ENCODE measurements at regions not wholly inside any gene's neighbourhood (a gene's known extent, or its start where the extent isn't known, plus 50 kb on each side); places are given as distances from the start of the nearest gene placed in this dataset.

GRCh38 chr6:113607821-113608545 lies 249.2 kb upstream of the MARCKS start:
- no peak overlapping the region for H3K4me3 ChIP-seq (replicated peaks in 1 of 2; ENCODE audit: low read depth in 2 of 2, low read length in 2 of 2)
- TF ChIP-seq, protein P1, sequence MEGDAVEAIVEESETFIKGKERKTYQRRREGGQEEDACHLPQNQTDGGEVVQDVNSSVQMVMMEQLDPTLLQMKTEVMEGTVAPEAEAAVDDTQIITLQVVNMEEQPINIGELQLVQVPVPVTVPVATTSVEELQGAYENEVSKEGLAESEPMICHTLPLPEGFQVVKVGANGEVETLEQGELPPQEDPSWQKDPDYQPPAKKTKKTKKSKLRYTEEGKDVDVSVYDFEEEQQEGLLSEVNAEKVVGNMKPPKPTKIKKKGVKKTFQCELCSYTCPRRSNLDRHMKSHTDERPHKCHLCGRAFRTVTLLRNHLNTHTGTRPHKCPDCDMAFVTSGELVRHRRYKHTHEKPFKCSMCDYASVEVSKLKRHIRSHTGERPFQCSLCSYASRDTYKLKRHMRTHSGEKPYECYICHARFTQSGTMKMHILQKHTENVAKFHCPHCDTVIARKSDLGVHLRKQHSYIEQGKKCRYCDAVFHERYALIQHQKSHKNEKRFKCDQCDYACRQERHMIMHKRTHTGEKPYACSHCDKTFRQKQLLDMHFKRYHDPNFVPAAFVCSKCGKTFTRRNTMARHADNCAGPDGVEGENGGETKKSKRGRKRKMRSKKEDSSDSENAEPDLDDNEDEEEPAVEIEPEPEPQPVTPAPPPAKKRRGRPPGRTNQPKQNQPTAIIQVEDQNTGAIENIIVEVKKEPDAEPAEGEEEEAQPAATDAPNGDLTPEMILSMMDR (IDR thresholded peaks at IDR 0.05; ENCODE audit: low read depth, low read length) = no peak
- DNase-seq (ENCODE audit: low read depth in 2 of 2) = no peak

GRCh38 chr6:113610377-113610988 lies 246.7 kb upstream of the MARCKS start:
- H3K4me3 ChIP-seq (replicated peaks in 1 of 2; ENCODE audit: low read depth in 2 of 2, low read length in 2 of 2) = no peak overlapping the region
- no peak for DNase-seq (ENCODE audit: low read depth in 2 of 2)
- TF ChIP-seq, protein P1 (IDR thresholded peaks at IDR 0.05; ENCODE audit: low read depth, low read length) = no peak

- DNase-seq (ENCODE audit: low read depth in 2 of 2) = no peak
- no peak overlapping the region for H3K4me3 ChIP-seq (replicated peaks in 1 of 2; ENCODE audit: low read depth in 2 of 2, low read length in 2 of 2)
- TF ChIP-seq, protein P1 (IDR thresholded peaks at IDR 0.05; ENCODE audit: low read depth, low read length) = no peak
Measured at GRCh38 chr6:113616701-113617274, 240.4 kb upstream of the MARCKS start.

GRCh38 chr6:113619077-113619476 lies 238.1 kb upstream of the MARCKS start:
- DNase-seq (ENCODE audit: low read depth in 2 of 2) = no peak
- no peak overlapping the region for H3K4me3 ChIP-seq (replicated peaks in 1 of 2; ENCODE audit: low read depth in 2 of 2, low read length in 2 of 2)
- TF ChIP-seq, protein P1 (IDR thresholded peaks at IDR 0.05; ENCODE audit: low read depth, low read length) = no peak

- no peak for DNase-seq (ENCODE audit: low read depth in 2 of 2)
- TF ChIP-seq, protein P1 (IDR thresholded peaks at IDR 0.05; ENCODE audit: low read depth, low read length) = no peak
- H3K4me3 ChIP-seq (replicated peaks in 1 of 2; ENCODE audit: low read depth in 2 of 2, low read length in 2 of 2) = no peak overlapping the region
Measured at GRCh38 chr6:113620386-113620785, 236.8 kb upstream of the MARCKS start.

DNA sequence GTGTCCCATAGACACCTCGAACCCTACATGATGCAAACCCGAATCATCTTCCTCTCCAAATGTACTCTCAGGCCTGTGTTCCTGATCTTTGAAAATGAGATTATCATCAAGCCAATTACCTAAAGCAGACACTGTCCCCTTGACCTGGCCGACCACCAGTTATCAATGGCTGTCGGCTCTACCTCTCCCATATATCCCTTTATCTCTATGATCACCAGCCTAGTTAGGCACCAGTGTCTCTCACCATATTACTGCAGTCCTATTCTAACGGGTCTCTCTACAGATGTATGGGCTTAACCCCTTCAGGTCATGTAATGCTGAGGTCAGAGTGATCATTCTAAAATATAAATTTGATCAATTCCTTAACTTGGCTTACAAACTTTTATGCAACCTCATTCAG lies 234.9 kb upstream of the MARCKS start:
- TF ChIP-seq, protein P1 (IDR thresholded peaks at IDR 0.05; ENCODE audit: low read depth, low read length) = no peak
- DNase-seq (ENCODE audit: low read depth in 2 of 2) = no peak
- H3K4me3 ChIP-seq (replicated peaks in 1 of 2; ENCODE audit: low read depth in 2 of 2, low read length in 2 of 2) = no peak overlapping the region

Measured in cardiac fibroblast (primary cell).